EL (cell line): ENCODE measurements at regions not wholly inside any gene's neighbourhood (a gene's known extent, or its start where the extent isn't known, plus 50 kb on each side); places are given as distances from the start of the nearest gene placed in this dataset.
"Not testable (repeated sequence)": the region's sequence is repeated elsewhere in the genome, so short reads cannot be mapped to it uniquely, and the experiment has no call there.

ENCODE experiments used
- DNase-seq: peaks from one replicate; pipeline ENCODE4 v3.0.0-alpha.2; 2016

- no peak for DNase-seq
These were observed 316.2 kb upstream of the RGS6 start for GRCh38 chr14:71616013-71616412.

GRCh38 chr14:71618047-71618446 is 314.2 kb upstream of the RGS6 start:
- no peak for DNase-seq

GRCh38 chr14:71618716-71619115 is 313.5 kb upstream of the RGS6 start:
- DNase-seq, result no peak

- no peak for DNase-seq
These were observed 312.8 kb upstream of the RGS6 start for GRCh38 chr14:71619472-71619871.

- DNase-seq, result peak; percentile 72
These were observed 311.8 kb upstream of the RGS6 start for GRCh38 chr14:71620401-71620800.

GRCh38 chr14:71621276-71621675 is 311.0 kb upstream of the RGS6 start:
- peak; percentile 38 for DNase-seq

GRCh38 chr14:71621980-71622605 is 310.1 kb upstream of the RGS6 start:
- DNase-seq, result peak; percentile 25

GRCh38 chr14:71623939-71624338 is 308.3 kb upstream of the RGS6 start:
- DNase-seq, result no peak

GRCh38 chr14:71625175-71625574 is 307.1 kb upstream of the RGS6 start:
- DNase-seq, result no peak

- DNase-seq, result no peak
These were observed 306.1 kb upstream of the RGS6 start for GRCh38 chr14:71625891-71626701.

- no peak for DNase-seq
These were observed 303.8 kb upstream of the RGS6 start for GRCh38 chr14:71628433-71628832.

GRCh38 chr14:71629250-71629649 is 303.0 kb upstream of the RGS6 start:
- DNase-seq, result no peak

GRCh38 chr14:71629765-71630492 is 302.3 kb upstream of the RGS6 start:
- no peak for DNase-seq

GRCh38 chr14:71631030-71631429 is 301.2 kb upstream of the RGS6 start:
- not testable (repeated sequence) for DNase-seq

GRCh38 chr14:71632440-71632946 is 299.7 kb upstream of the RGS6 start:
- no peak for DNase-seq

- DNase-seq, result no peak
These were observed 296.2 kb upstream of the RGS6 start for GRCh38 chr14:71636076-71636475.

- no peak for DNase-seq
These were observed 295.3 kb upstream of the RGS6 start for GRCh38 chr14:71636820-71637471.

GRCh38 chr14:71638523-71639196 is 293.6 kb upstream of the RGS6 start:
- no peak for DNase-seq

- no peak for DNase-seq
These were observed 289.5 kb upstream of the RGS6 start for GRCh38 chr14:71642715-71643114.

- peak; percentile 30 for DNase-seq
These were observed 286.6 kb upstream of the RGS6 start for GRCh38 chr14:71645656-71646055.

GRCh38 chr14:71646518-71646917 is 285.7 kb upstream of the RGS6 start:
- DNase-seq, result no peak

- DNase-seq, result no peak
These were observed 285.0 kb upstream of the RGS6 start for GRCh38 chr14:71647086-71647784.
